SK-N-SH treated with all-trans-retinoic acid at 6 μM for 48 hours (cell line): ENCODE measurements at regions not wholly inside any gene's neighbourhood (a gene's known extent, or its start where the extent isn't known, plus 50 kb on each side); places are given as distances from the start of the nearest gene placed in this dataset.

Experiments
- RARB ChIP-seq: fragments of 250-450 bp; sonication (Bioruptor Pico); IDR thresholded peaks from 2 replicates; pipeline ENCODE4 v1.8.0; 2021; ENCODE audit warnings: mild to moderate bottlenecking, moderate library complexity
- TOX ChIP-seq: fragments of 250-450 bp; sonication (Bioruptor Pico); IDR thresholded peaks from 2 replicates; pipeline ENCODE4 v1.8.0; 2021; ENCODE audit warnings: mild to moderate bottlenecking, moderate library complexity, borderline replicate concordance
- TF ChIP-seq, protein P1 (sequence below): fragments of 250-450 bp; sonication (Bioruptor Pico); IDR thresholded peaks from 2 replicates; pipeline ENCODE4 v1.5.1; 2020; ENCODE audit warnings: low read depth, mild to moderate bottlenecking, moderate library complexity

DNA sequence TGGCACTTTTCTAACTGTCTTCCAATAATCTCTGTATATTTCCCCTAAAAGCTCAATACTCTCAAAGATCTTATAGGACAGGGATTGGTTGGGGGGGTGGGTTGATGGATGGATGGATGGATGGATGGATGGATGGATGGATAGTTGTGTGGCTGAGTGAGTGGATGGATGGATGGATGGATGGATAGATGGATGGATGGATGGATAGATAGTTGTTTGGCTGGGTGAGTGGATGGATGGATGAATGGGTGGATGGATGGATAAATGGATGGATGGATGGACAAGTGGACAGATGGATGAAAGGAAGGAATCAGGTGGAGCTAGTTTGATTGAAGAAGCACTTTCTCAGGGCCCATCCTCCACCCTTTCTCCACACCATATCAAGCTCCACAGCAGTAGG lies 388.8 kb downstream of the CDC5L start:
- TF ChIP-seq RARB (CRISPR knock-in tag) (no peak), TOX (no peak)
- TF ChIP-seq, protein P1, sequence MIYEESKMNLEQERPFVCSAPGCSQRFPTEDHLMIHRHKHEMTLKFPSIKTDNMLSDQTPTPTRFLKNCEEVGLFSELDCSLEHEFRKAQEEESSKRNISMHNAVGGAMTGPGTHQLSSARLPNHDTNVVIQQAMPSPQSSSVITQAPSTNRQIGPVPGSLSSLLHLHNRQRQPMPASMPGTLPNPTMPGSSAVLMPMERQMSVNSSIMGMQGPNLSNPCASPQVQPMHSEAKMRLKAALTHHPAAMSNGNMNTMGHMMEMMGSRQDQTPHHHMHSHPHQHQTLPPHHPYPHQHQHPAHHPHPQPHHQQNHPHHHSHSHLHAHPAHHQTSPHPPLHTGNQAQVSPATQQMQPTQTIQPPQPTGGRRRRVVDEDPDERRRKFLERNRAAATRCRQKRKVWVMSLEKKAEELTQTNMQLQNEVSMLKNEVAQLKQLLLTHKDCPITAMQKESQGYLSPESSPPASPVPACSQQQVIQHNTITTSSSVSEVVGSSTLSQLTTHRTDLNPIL (CRISPR knock-in tag): no peak
